Memory B cell (primary cell): ENCODE measurements at regions not wholly inside any gene's neighbourhood (a gene's known extent, or its start where the extent isn't known, plus 50 kb on each side); places are given as distances from the start of the nearest gene placed in this dataset.

ENCODE experiments used
- ATAC-seq: fragments of 150-1000 bp; cut with Tn5 transposase; 2 replicates; pipeline ENCODE4 v1.10.0; 2021; ENCODE audit warnings: low read depth, mild to moderate bottlenecking, moderate library complexity
- DNase-seq, 2 donors: peaks; one replicate each; pipeline ENCODE4 v3.0.0; 2022; ENCODE audit warnings: low spot score in 2 of 2
- H3K27ac Mint-ChIP-seq: one replicate; pipeline ENCODE4 v1.8.0; 2022; ENCODE audit warnings: mild to moderate bottlenecking, moderate library complexity, mixed read lengths
- H3K27me3 Mint-ChIP-seq: one replicate; pipeline ENCODE4 v1.8.0; 2022; ENCODE audit warnings: mixed read lengths
- H3K36me3 Mint-ChIP-seq: one replicate; pipeline ENCODE4 v1.8.0; 2022; ENCODE audit warnings: mild to moderate bottlenecking, mixed read lengths
- H3K4me1 Mint-ChIP-seq: one replicate; pipeline ENCODE4 v1.8.0; 2022; ENCODE audit warnings: mixed read lengths
- H3K4me3 Mint-ChIP-seq: one replicate; pipeline ENCODE4 v1.8.0; 2022; ENCODE audit warnings: mild to moderate bottlenecking, moderate library complexity, mixed read lengths
- H3K9me3 Mint-ChIP-seq: one replicate; pipeline ENCODE4 v1.8.0; 2022; ENCODE audit warnings: mixed read lengths

- ATAC-seq (no peak), DNase-seq (no peak)
- Mint-ChIP-seq H3K27me3 (peaks cover 10% of the 10 kb centered on the region), H3K9me3 (no peaks in the 10 kb centered on the region), H3K27ac (no peak overlapping the region), H3K4me1 (no peaks in the 10 kb centered on the region), H3K36me3 (no peaks in the 10 kb centered on the region), H3K4me3 (no peak overlapping the region)
Observed at GRCh38 chr10:78850644-78851435, 217.9 kb upstream of the ZMIZ1 start.

GRCh38 chr10:78851647-78852046 is 217.1 kb upstream of the ZMIZ1 start:
- no peaks in the 10 kb centered on the region for H3K4me1 Mint-ChIP-seq
- no peaks in the 10 kb centered on the region for H3K36me3 Mint-ChIP-seq

GRCh38 chr10:78852466-78853240 is 216.1 kb upstream of the ZMIZ1 start:
- H3K27me3 Mint-ChIP-seq = peaks cover 14% of the 10 kb centered on the region
- no peak overlapping the region for H3K27ac Mint-ChIP-seq
- DNase-seq = no peak
- no peaks in the 10 kb centered on the region for H3K9me3 Mint-ChIP-seq
- no peaks in the 10 kb centered on the region for H3K36me3 Mint-ChIP-seq
- H3K4me3 Mint-ChIP-seq = no peak overlapping the region
- no peak for ATAC-seq
- H3K4me1 Mint-ChIP-seq = no peaks in the 10 kb centered on the region

More at GRCh38 chr10:78851647-78852046, 217.1 kb upstream of the ZMIZ1 start:
- DNase-seq (no peak), ATAC-seq (no peak)
- Mint-ChIP-seq H3K4me3 (no peak overlapping the region), H3K27ac (no peak overlapping the region), H3K27me3 (peaks cover 10% of the 10 kb centered on the region), H3K9me3 (no peaks in the 10 kb centered on the region)

- Mint-ChIP-seq H3K4me3 (no peak overlapping the region), H3K4me1 (no peaks in the 10 kb centered on the region), H3K36me3 (no peaks in the 10 kb centered on the region), H3K9me3 (no peaks in the 10 kb centered on the region), H3K27me3 (peaks cover 14% of the 10 kb centered on the region), H3K27ac (no peak overlapping the region)
- ATAC-seq = no peak
- DNase-seq = no peak
Observed at GRCh38 chr10:78853864-78854263, 214.9 kb upstream of the ZMIZ1 start.

- ATAC-seq = no peak
- no peak for DNase-seq
- Mint-ChIP-seq H3K4me1 (no peaks in the 10 kb centered on the region), H3K27ac (no peak overlapping the region), H3K36me3 (no peaks in the 10 kb centered on the region), H3K27me3 (peaks cover 21% of the 10 kb centered on the region), H3K9me3 (no peaks in the 10 kb centered on the region), H3K4me3 (no peak overlapping the region)
Observed at GRCh38 chr10:78856421-78856820, 212.3 kb upstream of the ZMIZ1 start.

- ATAC-seq = no peak
- Mint-ChIP-seq H3K27me3 (peaks cover 24% of the 10 kb centered on the region), H3K4me1 (no peaks in the 10 kb centered on the region), H3K27ac (no peak overlapping the region), H3K9me3 (no peaks in the 10 kb centered on the region), H3K4me3 (no peak overlapping the region), H3K36me3 (no peaks in the 10 kb centered on the region)
- no peak for DNase-seq
Observed at GRCh38 chr10:78857193-78857592, 211.6 kb upstream of the ZMIZ1 start.

- no peak for ATAC-seq
- H3K4me3 Mint-ChIP-seq = no peak overlapping the region
- no peak overlapping the region for H3K27ac Mint-ChIP-seq
- DNase-seq = no peak
- no peaks in the 10 kb centered on the region for H3K9me3 Mint-ChIP-seq
- H3K27me3 Mint-ChIP-seq = peaks cover 18% of the 10 kb centered on the region
- no peaks in the 10 kb centered on the region for H3K4me1 Mint-ChIP-seq
- no peaks in the 10 kb centered on the region for H3K36me3 Mint-ChIP-seq
Observed at GRCh38 chr10:78859266-78859665, 209.5 kb upstream of the ZMIZ1 start.

- ATAC-seq = no peak
- no peak for DNase-seq
Observed at GRCh38 chr10:78859769-78860168, 209.0 kb upstream of the ZMIZ1 start.

GRCh38 chr10:78860260-78860914 is 208.4 kb upstream of the ZMIZ1 start:
- ATAC-seq = no peak
- Mint-ChIP-seq H3K27me3 (peaks cover 16% of the 10 kb centered on the region), H3K27ac (no peak overlapping the region), H3K36me3 (no peaks in the 10 kb centered on the region), H3K4me1 (no peaks in the 10 kb centered on the region), H3K4me3 (no peak overlapping the region), H3K9me3 (no peaks in the 10 kb centered on the region)
- DNase-seq = no peak

More at GRCh38 chr10:78859769-78860168, 209.0 kb upstream of the ZMIZ1 start:
- H3K27ac Mint-ChIP-seq = no peak overlapping the region
- peaks cover 18% of the 10 kb centered on the region for H3K27me3 Mint-ChIP-seq
- H3K36me3 Mint-ChIP-seq = no peaks in the 10 kb centered on the region
- H3K9me3 Mint-ChIP-seq = no peaks in the 10 kb centered on the region
- H3K4me1 Mint-ChIP-seq = no peaks in the 10 kb centered on the region
- no peak overlapping the region for H3K4me3 Mint-ChIP-seq

- H3K9me3 Mint-ChIP-seq = no peaks in the 10 kb centered on the region
- H3K27ac Mint-ChIP-seq = no peak overlapping the region
- ATAC-seq (no peak), DNase-seq (no peak)
- peaks cover 21% of the 10 kb centered on the region for H3K27me3 Mint-ChIP-seq
- no peak overlapping the region for H3K4me3 Mint-ChIP-seq
- no peaks in the 10 kb centered on the region for H3K36me3 Mint-ChIP-seq
- H3K4me1 Mint-ChIP-seq = no peaks in the 10 kb centered on the region
Observed at GRCh38 chr10:78861529-78862327, 207.0 kb upstream of the ZMIZ1 start.

- H3K4me3 Mint-ChIP-seq = no peak overlapping the region
- no peak overlapping the region for H3K27ac Mint-ChIP-seq
- no peaks in the 10 kb centered on the region for H3K4me1 Mint-ChIP-seq
- DNase-seq (no peak), ATAC-seq (no peak)
- H3K27me3 Mint-ChIP-seq = peaks cover 20% of the 10 kb centered on the region
- H3K36me3 Mint-ChIP-seq = no peaks in the 10 kb centered on the region
- H3K9me3 Mint-ChIP-seq = no peaks in the 10 kb centered on the region
Observed at GRCh38 chr10:78862328-78862640, 206.5 kb upstream of the ZMIZ1 start.

GRCh38 chr10:78863140-78863905 is 205.4 kb upstream of the ZMIZ1 start:
- ATAC-seq (no peak), DNase-seq (no peak)
- Mint-ChIP-seq H3K9me3 (no peaks in the 10 kb centered on the region), H3K36me3 (no peaks in the 10 kb centered on the region), H3K27ac (no peak overlapping the region), H3K4me1 (no peaks in the 10 kb centered on the region), H3K4me3 (no peak overlapping the region), H3K27me3 (peaks cover 20% of the 10 kb centered on the region)

GRCh38 chr10:78863906-78864239 is 204.9 kb upstream of the ZMIZ1 start:
- no peak overlapping the region for H3K4me3 Mint-ChIP-seq
- no peaks in the 10 kb centered on the region for H3K36me3 Mint-ChIP-seq
- H3K27me3 Mint-ChIP-seq = peaks cover 20% of the 10 kb centered on the region
- DNase-seq = no peak
- H3K27ac Mint-ChIP-seq = no peak overlapping the region
- H3K9me3 Mint-ChIP-seq = no peaks in the 10 kb centered on the region
- ATAC-seq = no peak
- no peaks in the 10 kb centered on the region for H3K4me1 Mint-ChIP-seq
